SJCRH30 (cell line): ENCODE measurements at regions not wholly inside any gene's neighbourhood (a gene's known extent, or its start where the extent isn't known, plus 50 kb on each side); places are given as distances from the start of the nearest gene placed in this dataset.
A peak's percentile ranks its signal among the peaks of the same experiment; 100 is the strongest.

ENCODE experiments used
- DNase-seq, 2 experiments: peaks; one replicate each; pipeline ENCODE4 v3.0.0-alpha.2; 2015 to 2020
- H3K27ac ChIP-seq: fragments of 250-450 bp; sonication (Bioruptor Pico); 2 replicates; pipeline ENCODE4 v1.5.1; 2020; ENCODE audit warnings: mild to moderate bottlenecking, moderate library complexity
- H3K27me3 ChIP-seq: fragments of 250-450 bp; sonication (Bioruptor Pico); 2 replicates; pipeline ENCODE4 v1.5.1; 2020; ENCODE audit warnings: mild to moderate bottlenecking, moderate library complexity
- H3K36me3 ChIP-seq: fragments of 250-450 bp; sonication (Bioruptor Pico); 2 replicates; pipeline ENCODE4 v1.5.1; 2020; ENCODE audit warnings: mild to moderate bottlenecking, moderate library complexity
- H3K4me1 ChIP-seq: fragments of 250-450 bp; sonication (Bioruptor Pico); 2 replicates; pipeline ENCODE4 v1.5.1; 2020; ENCODE audit warnings: mild to moderate bottlenecking, moderate library complexity
- H3K4me3 ChIP-seq: fragments of 250-450 bp; sonication (Bioruptor Pico); 2 replicates; pipeline ENCODE4 v1.5.1; 2020; ENCODE audit warnings: mild to moderate bottlenecking, moderate library complexity
- H3K9me3 ChIP-seq: fragments of 250-450 bp; sonication (Bioruptor Pico); replicated peaks from 2 replicates; pipeline ENCODE4 v1.5.1; 2020; ENCODE audit warnings: mild to moderate bottlenecking, moderate library complexity

DNA sequence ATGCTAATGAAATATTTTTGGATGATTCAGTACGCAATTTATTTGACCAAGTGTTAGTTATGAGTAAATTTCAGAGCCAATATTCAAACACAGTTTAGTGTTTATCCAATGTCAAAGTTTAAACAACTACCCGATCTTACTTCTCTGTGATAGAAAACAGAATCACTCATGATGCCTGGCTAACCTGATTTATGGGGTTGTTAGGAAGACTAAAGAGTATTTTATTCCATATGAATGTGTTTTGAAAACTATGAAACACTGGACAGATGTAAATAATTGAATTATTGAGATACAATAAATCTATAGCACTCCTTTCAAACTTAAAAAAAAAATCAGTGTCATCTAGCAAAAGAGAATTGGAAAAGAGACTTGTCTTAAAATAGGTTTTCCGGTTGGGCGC lies 1181.8 kb downstream of the EFNB2 start:
- no peaks in the 10 kb centered on the region for H3K36me3 ChIP-seq
- peaks cover 7% of the 10 kb centered on the region; the same call in 1 of the 2 replicates for H3K4me1 ChIP-seq

DNA sequence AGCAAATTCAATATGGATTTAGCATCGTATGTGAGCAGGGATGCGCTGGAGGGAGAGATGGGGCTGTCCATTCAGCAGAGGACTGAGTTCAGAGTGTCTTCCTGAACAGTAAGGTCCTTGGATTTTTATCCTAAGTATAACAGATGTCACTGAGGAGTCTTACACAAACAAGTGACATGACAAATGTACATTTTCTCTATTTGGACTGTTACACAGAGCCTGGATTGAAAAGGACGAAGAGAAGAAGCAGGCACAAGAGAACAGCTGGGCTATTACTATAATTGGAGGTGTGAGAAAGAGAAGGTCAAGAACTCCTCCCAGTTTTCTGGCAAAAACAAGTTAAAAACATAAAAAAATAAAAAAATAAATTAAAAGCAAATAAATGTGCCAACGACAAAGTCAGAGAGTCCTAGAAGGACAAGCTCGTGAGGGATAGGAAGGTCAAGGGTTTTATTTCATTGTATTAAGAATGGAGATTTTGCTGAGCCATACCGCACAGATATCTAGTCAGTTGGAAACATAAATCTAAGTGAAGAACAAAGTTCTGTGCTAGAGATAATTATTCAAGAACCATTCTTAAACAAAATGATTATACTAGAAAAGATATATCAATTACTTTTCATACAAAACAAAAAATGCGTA lies 1186.3 kb downstream of the EFNB2 start:
- no peak overlapping the region for H3K4me3 ChIP-seq
- H3K27me3 ChIP-seq: no peaks in the 10 kb centered on the region
- DNase-seq: no peak
- no peaks in the 10 kb centered on the region for H3K36me3 ChIP-seq
- H3K27ac ChIP-seq: no peak overlapping the region
- no peaks in the 10 kb centered on the region; the same call in 1 of the 2 replicates for H3K9me3 ChIP-seq
- H3K4me1 ChIP-seq: peaks cover 8% of the 10 kb centered on the region; the same call in 1 of the 2 replicates

More for the DNA sequence above, 1181.8 kb downstream of the EFNB2 start:
- H3K9me3 ChIP-seq: no peaks in the 10 kb centered on the region
- DNase-seq: no peak
- no peaks in the 10 kb centered on the region for H3K27me3 ChIP-seq
- no peak overlapping the region for H3K4me3 ChIP-seq
- H3K27ac ChIP-seq: no peak overlapping the region

DNA sequence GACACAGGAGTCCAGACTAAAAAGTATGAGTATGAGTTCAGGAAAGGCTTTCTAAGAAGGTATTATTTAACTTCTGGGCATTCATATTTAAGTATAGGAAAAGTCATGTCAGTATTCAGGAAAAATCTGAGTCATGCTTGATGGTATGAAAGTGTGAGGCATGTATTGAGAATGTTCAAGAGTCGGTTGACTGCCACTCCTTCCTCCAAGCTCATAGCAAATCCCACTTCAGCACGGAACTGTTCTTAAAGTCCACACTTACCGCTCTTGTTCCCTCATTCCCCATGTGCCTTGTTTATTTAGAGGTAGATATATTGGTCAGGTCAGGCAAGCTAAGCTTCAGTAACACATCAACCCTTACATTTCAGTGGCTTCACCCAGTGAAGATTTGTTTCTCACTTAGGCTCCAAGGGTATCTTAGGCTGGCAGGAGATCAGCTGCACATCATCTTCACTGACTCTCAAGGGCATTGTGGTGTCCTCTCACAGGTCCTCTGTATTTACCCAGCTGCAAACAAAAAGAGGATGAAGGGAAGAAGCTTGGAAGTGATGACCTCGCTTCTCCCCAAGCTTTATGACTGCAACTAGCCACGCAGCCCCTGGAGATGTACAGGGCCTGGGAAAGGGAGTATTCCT lies 1189.2 kb downstream of the EFNB2 start:
- no peaks in the 10 kb centered on the region for H3K36me3 ChIP-seq
- no peak overlapping the region for H3K27ac ChIP-seq
- H3K9me3 ChIP-seq: no peaks in the 10 kb centered on the region; the same call in 1 of the 2 replicates
- no peak overlapping the region for H3K4me3 ChIP-seq
- H3K27me3 ChIP-seq: no peaks in the 10 kb centered on the region
- DNase-seq: no peak
- H3K4me1 ChIP-seq: 0 out of 2 replicates have a peak, but pooled peaks cover 3% of the 10 kb centered on the region

DNA sequence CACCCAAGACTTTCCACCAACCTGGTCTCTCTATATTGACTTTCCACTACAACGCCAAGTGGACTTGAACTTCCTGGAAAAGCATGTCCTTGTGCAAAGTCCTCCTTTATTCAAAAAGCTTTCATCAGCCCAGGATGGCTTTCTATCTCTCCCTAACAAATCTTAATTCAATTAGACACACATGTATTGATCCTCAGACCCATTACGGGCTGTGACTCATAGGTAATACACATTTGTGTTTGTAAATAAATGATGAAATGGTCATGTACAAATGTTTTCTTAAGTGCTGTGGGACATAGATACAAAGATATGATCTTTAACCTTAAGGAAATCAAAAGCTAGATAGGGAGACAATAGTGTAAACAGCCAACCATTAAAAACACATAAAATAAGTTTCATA lies 1189.7 kb downstream of the EFNB2 start:
- Histone ChIP-seq H3K9me3 (no peaks in the 10 kb centered on the region; the same call in 1 of the 2 replicates), H3K27ac (no peak overlapping the region), H3K27me3 (no peaks in the 10 kb centered on the region), H3K36me3 (no peaks in the 10 kb centered on the region), H3K4me3 (no peak overlapping the region), H3K4me1 (0 out of 2 replicates have a peak, but pooled peaks cover 3% of the 10 kb centered on the region)
- no peak for DNase-seq

DNA sequence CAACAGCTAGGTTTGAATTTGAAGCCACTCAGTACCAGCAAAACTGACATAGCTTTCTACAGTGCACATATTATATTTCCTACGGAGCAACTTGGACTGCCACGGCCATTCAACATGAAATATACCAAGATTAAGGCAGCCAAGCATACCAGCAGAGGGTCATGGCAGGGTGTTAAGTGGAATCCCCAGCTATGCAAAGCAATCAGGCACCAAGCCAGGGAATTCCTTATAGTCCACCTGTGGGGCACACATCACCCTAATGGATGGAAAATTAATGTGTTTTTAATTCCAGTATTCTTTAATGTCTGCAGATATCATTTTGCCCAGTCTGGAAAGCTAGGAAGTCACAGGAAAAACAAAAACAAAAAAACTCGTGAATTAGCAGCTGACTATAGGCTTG lies 1190.3 kb downstream of the EFNB2 start:
- 0 out of 2 replicates have a peak, but pooled peaks cover 3% of the 10 kb centered on the region for H3K4me1 ChIP-seq
- H3K27ac ChIP-seq: no peak overlapping the region
- H3K36me3 ChIP-seq: no peaks in the 10 kb centered on the region
- H3K27me3 ChIP-seq: no peaks in the 10 kb centered on the region
- H3K4me3 ChIP-seq: no peak overlapping the region
- H3K9me3 ChIP-seq: no peaks in the 10 kb centered on the region; the same call in 1 of the 2 replicates
- peak in 1 of 2 experiments; percentile 13 for DNase-seq

DNA sequence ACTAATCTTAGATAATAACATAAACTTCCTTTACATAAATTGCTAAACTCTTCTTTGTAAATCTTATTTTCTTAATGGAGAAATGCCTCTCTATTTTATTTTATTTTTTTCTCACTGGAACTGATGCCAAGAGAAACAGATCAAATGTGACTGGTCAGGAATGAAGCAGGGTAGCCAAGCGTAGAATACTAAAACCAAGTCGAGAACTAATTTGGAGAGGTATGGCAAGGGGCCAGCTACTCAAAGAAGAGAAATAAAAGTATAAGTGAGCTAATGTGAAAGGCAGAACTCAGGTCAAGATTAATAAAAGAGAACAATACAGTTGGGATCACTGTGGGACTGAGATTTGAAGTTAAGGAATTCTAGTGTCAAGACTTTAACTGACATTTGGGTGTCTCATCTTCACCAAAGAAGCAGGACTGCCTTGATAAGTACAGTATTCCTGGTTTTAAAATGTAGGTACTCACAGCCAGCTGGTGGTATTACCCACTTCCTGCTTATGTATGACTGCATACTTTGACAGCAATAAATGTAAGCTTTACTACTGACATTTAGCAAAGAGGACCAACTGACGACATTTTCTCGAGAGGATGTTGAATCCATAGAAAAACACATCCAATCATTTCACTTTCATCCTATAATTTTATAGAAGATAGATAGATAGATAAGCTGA lies 1192.2 kb downstream of the EFNB2 start:
- no peak overlapping the region for H3K4me3 ChIP-seq
- H3K4me1 ChIP-seq: 0 out of 2 replicates have a peak, but pooled peaks cover 3% of the 10 kb centered on the region
- DNase-seq: no peak
- H3K36me3 ChIP-seq: no peaks in the 10 kb centered on the region
- no peaks in the 10 kb centered on the region for H3K27me3 ChIP-seq
- H3K9me3 ChIP-seq: no peaks in the 10 kb centered on the region; the same call in 1 of the 2 replicates
- H3K27ac ChIP-seq: no peak overlapping the region

DNA sequence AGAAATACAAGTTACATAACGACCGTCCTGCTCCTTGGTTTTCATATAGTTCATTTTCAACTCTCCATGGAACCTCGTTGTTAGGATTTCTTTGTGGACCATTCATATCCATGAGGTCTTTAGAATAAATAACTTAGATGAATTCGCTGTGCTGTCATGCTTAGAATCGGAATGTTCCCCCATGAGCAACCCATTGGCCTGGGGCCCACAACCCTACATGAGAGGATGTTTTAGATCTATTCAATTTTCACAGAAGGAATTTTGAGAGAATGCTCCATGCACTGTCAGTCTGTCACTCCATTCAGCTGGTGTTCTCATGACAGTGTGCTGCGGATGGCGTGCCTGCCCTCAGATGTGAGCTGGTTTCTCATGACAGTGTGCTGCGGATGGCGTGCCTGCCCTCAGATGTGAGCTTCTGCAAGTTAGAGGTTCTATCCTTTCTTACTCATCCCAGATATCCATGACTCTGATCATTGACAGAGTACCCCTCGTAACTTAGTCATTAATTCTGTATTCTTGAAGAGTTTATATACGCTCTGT lies 1193.1 kb downstream of the EFNB2 start:
- no peak overlapping the region for H3K4me3 ChIP-seq
- H3K27ac ChIP-seq: no peak overlapping the region
- no peaks in the 10 kb centered on the region for H3K27me3 ChIP-seq
- H3K4me1 ChIP-seq: 0 out of 2 replicates have a peak, but pooled peaks cover 3% of the 10 kb centered on the region
- no peaks in the 10 kb centered on the region; the same call in 1 of the 2 replicates for H3K9me3 ChIP-seq
- no peak for DNase-seq
- H3K36me3 ChIP-seq: no peaks in the 10 kb centered on the region

DNA sequence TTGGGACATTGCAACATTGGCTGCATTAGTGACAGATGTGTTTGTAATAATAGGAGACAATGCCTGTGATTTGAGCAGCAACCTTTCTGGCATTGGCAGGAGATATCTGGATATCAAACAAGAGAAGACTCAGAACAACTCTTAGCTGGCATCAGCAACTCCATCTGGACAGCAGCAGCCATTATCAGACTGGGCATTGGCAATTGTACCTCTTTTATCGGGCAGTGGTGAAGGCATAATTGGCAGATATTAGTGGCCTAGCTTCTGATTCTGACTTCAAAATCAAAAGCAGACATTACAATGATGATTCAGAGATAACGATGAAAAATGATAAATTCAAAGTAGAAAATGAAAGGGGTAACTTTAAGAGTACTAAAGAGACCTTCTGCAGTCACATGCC lies 1193.7 kb downstream of the EFNB2 start:
- Histone ChIP-seq H3K27ac (no peak overlapping the region), H3K36me3 (no peaks in the 10 kb centered on the region), H3K4me1 (0 out of 2 replicates have a peak, but pooled peaks cover 3% of the 10 kb centered on the region), H3K27me3 (no peaks in the 10 kb centered on the region), H3K4me3 (no peak overlapping the region), H3K9me3 (no peaks in the 10 kb centered on the region)
- no peak for DNase-seq

DNA sequence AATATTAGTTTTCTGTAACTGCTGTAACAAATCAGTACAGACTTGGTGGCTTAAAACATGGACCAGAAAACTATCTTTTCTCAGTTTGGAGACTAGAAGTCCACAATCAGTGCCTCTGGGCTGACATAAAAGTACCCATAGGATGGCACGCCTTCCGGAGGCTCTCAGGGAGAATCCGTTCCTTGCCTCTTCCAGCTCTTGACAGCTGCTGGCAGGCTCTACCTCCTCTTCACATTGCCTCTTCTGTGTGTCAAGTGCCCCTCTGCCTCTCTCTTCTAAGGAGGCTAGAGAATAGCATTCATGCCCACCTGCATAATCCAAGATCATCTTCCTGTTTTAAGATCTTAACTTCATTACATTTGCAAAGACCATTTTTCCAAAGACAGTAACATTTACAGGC lies 1194.2 kb downstream of the EFNB2 start:
- H3K27ac ChIP-seq: no peak overlapping the region
- no peaks in the 10 kb centered on the region for H3K36me3 ChIP-seq
- H3K4me1 ChIP-seq: 0 out of 2 replicates have a peak, but pooled peaks cover 3% of the 10 kb centered on the region
- no peaks in the 10 kb centered on the region for H3K27me3 ChIP-seq
- no peak overlapping the region for H3K4me3 ChIP-seq
- DNase-seq: no peak
- H3K9me3 ChIP-seq: no peaks in the 10 kb centered on the region

DNA sequence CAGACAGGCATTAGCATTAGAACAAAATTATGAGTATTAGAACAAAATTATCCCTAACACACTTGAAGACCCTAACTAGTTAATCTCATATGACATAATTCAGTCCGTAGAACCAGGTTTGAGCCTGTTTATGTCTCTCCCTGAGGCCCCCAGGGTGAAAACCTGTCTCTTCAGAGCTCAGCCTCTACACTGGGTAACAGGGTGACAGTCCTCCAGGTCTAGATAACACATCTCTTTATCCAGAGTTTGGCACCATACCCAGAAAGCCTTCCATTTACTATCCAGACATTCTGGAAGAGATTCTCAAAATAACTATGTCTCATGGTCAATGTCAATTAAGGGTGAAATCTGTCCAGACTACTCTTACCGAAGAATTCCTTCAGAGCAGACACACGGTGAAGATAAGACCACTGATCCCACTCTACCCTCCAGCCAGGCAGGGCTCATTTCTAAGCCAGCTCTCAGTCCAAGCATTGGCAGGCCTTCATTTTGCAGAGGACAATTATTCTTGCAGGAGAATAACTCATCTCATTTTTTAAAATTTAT lies 1195.3 kb downstream of the EFNB2 start:
- H3K27me3 ChIP-seq: no peaks in the 10 kb centered on the region
- no peak overlapping the region for H3K27ac ChIP-seq
- DNase-seq: no peak
- H3K36me3 ChIP-seq: no peaks in the 10 kb centered on the region
- 0 out of 2 replicates have a peak, but pooled peaks cover 3% of the 10 kb centered on the region for H3K4me1 ChIP-seq
- no peak overlapping the region for H3K4me3 ChIP-seq
- H3K9me3 ChIP-seq: no peaks in the 10 kb centered on the region

DNA sequence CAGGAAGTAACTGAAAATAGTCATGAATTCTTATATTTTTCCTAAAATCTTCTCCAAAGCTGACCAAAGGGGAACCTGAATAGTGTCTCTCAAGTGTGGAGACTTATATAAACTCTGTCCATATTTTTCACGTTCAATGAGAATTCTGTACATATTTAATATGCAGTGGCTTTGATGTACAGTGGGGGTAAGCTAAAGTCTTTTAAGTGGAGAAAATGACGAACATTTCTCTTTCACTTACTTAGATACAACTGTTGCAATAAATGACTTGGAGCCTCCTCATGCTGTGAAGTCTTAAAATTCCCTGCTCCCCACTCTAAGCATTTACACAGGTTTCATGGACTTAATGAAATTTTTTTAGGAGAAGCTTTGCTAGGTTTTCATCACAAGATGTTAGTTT lies 1196.7 kb downstream of the EFNB2 start:
- Histone ChIP-seq H3K4me1 (no peaks in the 10 kb centered on the region), H3K27me3 (no peaks in the 10 kb centered on the region), H3K4me3 (no peak overlapping the region), H3K36me3 (no peaks in the 10 kb centered on the region), H3K9me3 (no peaks in the 10 kb centered on the region), H3K27ac (no peak overlapping the region)
- DNase-seq: no peak

DNA sequence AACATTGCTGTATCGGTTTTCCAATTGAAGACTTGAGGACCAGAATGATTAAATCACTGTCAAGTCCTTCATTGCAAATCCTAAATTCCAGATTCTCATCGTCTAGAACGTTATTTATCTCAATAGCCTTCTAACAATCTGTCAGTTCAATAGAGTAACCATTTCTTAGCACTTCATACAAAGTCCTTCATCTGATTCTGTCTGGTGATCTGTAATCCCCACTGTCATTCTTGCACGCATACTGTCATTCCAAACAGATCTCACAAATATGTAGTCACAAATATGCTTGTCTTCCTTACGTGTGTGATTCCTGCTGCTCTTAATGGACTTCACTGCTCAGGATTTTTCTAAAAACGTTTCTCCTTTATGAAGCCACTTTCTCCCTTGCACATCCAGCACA lies 1197.5 kb downstream of the EFNB2 start:
- Histone ChIP-seq H3K36me3 (no peaks in the 10 kb centered on the region), H3K4me3 (no peak overlapping the region), H3K4me1 (no peaks in the 10 kb centered on the region), H3K9me3 (no peaks in the 10 kb centered on the region), H3K27me3 (no peaks in the 10 kb centered on the region), H3K27ac (no peak overlapping the region)
- DNase-seq: no peak

DNA sequence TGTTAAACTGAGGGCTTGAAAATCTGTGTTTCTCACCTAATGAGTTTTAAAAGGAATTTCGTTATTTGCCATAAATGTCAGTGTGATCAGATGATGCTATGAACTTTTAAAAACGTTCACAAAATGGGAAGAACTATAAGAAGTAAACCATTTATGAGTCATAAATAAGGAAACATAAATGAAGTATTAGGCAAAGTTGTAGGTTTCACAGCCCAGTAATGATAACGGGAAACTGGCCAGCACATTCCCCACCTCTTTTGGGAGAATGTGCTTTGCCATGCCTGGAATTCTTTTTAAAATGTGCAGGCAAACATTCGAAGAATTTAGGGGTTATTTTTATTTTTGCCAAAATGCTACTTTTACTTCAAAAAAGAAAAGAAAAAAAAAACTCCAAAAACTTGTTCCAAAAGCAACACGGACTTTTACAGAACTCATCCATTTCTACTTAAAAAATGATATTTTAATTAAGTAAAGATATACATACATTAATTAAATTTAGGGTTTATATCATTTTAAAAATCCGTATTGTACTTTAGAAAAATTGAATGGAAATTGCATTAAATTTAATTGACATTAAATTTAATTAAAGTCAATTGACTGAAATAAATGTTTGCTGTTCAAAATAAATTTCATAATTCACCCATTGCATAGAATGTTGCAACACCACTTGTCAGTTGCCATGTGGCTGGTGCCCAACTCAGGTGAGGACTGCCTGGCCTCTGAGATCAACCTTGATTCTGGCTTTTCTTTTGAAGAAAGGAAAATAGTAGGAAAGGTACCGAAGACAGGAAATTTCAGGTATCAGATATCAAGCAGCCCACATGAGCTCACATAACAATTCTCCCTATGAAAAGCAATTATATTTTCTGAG lies 1198.5 kb downstream of the EFNB2 start:
- Histone ChIP-seq H3K27me3 (no peaks in the 10 kb centered on the region), H3K36me3 (no peaks in the 10 kb centered on the region), H3K27ac (no peak overlapping the region), H3K9me3 (no peaks in the 10 kb centered on the region), H3K4me1 (no peaks in the 10 kb centered on the region), H3K4me3 (no peak overlapping the region)
- DNase-seq: no peak

DNA sequence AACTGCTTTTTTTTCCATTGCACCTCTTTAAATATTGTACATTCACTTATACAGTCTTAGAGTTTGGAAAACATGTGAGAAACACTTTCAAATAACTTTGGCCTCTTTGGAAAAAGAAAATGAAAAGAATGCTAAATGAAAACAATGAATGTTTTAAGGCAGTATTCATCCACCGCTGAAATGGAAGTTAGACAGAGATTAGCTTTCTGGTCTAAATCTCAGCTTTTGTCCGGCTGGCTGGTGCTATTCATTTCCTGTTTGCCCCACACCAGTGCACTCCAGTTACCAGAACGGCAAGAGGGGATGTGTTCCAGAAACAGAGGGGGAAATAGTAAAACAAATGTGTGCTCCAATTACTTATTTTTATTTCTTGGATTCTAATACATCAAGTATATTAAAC lies 1201.3 kb downstream of the EFNB2 start:
- no peak overlapping the region for H3K27ac ChIP-seq
- no peaks in the 10 kb centered on the region for H3K36me3 ChIP-seq
- no peaks in the 10 kb centered on the region for H3K27me3 ChIP-seq
- H3K4me1 ChIP-seq: no peaks in the 10 kb centered on the region
- no peak for DNase-seq
- H3K9me3 ChIP-seq: 0 out of 2 replicates have a peak, but pooled peaks cover 2% of the 10 kb centered on the region
- H3K4me3 ChIP-seq: no peak overlapping the region
